ENCODE measurements at regions not wholly inside any gene's neighbourhood (a gene's known extent, or its start where the extent isn't known, plus 50 kb on each side); places are given as distances from the start of the nearest gene placed in this dataset.

DNA sequence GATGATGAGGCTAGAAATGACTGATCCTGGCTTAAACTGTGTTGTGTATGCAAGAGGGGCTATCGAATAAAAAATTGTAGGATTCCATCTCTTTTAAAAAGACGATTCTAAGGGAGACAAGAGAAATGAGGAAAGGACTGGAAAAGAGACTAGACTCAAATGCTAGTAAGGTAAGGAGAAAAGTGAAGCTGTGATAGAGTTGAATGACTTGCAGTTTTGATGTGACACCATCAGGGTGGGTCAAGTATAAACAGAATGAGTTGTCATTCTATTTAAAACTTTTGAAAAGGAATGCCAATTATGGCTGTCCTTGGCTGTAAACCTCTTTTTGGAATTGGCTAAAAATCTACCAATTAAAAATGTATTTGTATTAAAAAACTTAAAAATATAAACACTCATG is 184.5 kb upstream of the PHF14 start:
- Histone ChIP-seq H3K9ac (ENCODE audit: insufficient read depth, low read length, poor library complexity, severe bottlenecking) (no peak overlapping the region), H3K4me1 (ENCODE audit: control insufficient read depth in 1 of 2, insufficient read depth in 2 of 2, low read length in 2 of 2) (no peaks in the 10 kb centered on the region), H3K36me3 (replicated peaks in 1 of 2; ENCODE audit: control insufficient read depth in 1 of 2, insufficient read depth in 2 of 2, low read length in 2 of 2) (no peaks in the 10 kb centered on the region), H3K9me3 (replicated peaks in 1 of 2; ENCODE audit: control insufficient read depth in 1 of 2, insufficient read depth in 1 of 2, low read length in 2 of 2) (peaks cover 0 to 4% of the 10 kb centered on the region in 2 donors), H3K27me3 (ENCODE audit: control insufficient read depth in 2 of 2, insufficient read depth in 2 of 2, low read length in 2 of 2) (no peaks in the 10 kb centered on the region), H2AFZ (ENCODE audit: insufficient read depth, low read depth, low read length, poor library complexity, severe bottlenecking) (no peak overlapping the region), H3K4me2 (replicated peaks; ENCODE audit: extremely low read depth, low read length, poor library complexity, severe bottlenecking) (no peak overlapping the region), H4K20me1 (ENCODE audit: insufficient read depth, low read length) (no peaks in the 10 kb centered on the region), H3K27ac (ENCODE audit: low read depth in 1 of 2, low read length in 2 of 2) (no peak overlapping the region), H3K79me2 (ENCODE audit: insufficient read depth, low read length) (no peaks in the 10 kb centered on the region), H3K4me3 (replicated peaks in 1 of 3; ENCODE audit: low read depth in 2 of 3, low read length in 3 of 3) (no peak overlapping the region)
- intact Hi-C loops (cut with micrococcal nuclease) = no loop called here
- Mint-ChIP-seq H3K9me3 (peaks cover 5 to 14% (median 6%) of the 10 kb centered on the region in 7 donors), H3K36me3 (no peaks in the 10 kb centered on the region), H3K4me3 (no peak overlapping the region), H3K27ac (no peak overlapping the region), H3K4me1 (no peaks in the 10 kb centered on the region), H3K27me3 (ENCODE audit: low read depth in 3 of 3) (peaks cover 0 to 1% (median 0%) of the 10 kb centered on the region in 3 donors)
- 92% methylated on average over 2 of the region's 2 CpGs for WGBS (ENCODE audit: insufficient coverage)
- TF ChIP-seq CTCF (IDR thresholded peaks at IDR 0.05) = no peak
- DNase-seq = no peak

GRCh38 chr7:10790910-10791309 is 182.8 kb upstream of the PHF14 start:
- WGBS (ENCODE audit: insufficient coverage) = no CpG with 5 or more reads among the region's 3 CpGs
- Histone ChIP-seq H3K79me2 (ENCODE audit: insufficient read depth, low read length) (no peaks in the 10 kb centered on the region), H3K4me1 (ENCODE audit: control insufficient read depth in 1 of 2, insufficient read depth in 2 of 2, low read length in 2 of 2) (no peaks in the 10 kb centered on the region), H3K9ac (ENCODE audit: insufficient read depth, low read length, poor library complexity, severe bottlenecking) (no peak overlapping the region), H4K20me1 (ENCODE audit: insufficient read depth, low read length) (no peaks in the 10 kb centered on the region), H3K27ac (ENCODE audit: low read depth in 1 of 2, low read length in 2 of 2) (no peak overlapping the region), H3K9me3 (replicated peaks in 1 of 2; ENCODE audit: control insufficient read depth in 1 of 2, insufficient read depth in 1 of 2, low read length in 2 of 2) (peaks cover 0 to 7% of the 10 kb centered on the region in 2 donors), H3K4me2 (replicated peaks; ENCODE audit: extremely low read depth, low read length, poor library complexity, severe bottlenecking) (no peak overlapping the region), H3K36me3 (replicated peaks in 1 of 2; ENCODE audit: control insufficient read depth in 1 of 2, insufficient read depth in 2 of 2, low read length in 2 of 2) (no peaks in the 10 kb centered on the region), H2AFZ (ENCODE audit: insufficient read depth, low read depth, low read length, poor library complexity, severe bottlenecking) (no peak overlapping the region), H3K4me3 (replicated peaks in 1 of 3; ENCODE audit: low read depth in 2 of 3, low read length in 3 of 3) (no peak overlapping the region), H3K27me3 (ENCODE audit: control insufficient read depth in 2 of 2, insufficient read depth in 2 of 2, low read length in 2 of 2) (no peaks in the 10 kb centered on the region)
- no peak overlapping the region for H3K27ac Mint-ChIP-seq
- TF ChIP-seq CTCF (IDR thresholded peaks at IDR 0.05) = no peak
- H3K36me3 Mint-ChIP-seq = no peaks in the 10 kb centered on the region
- H3K27me3 Mint-ChIP-seq (ENCODE audit: low read depth in 3 of 3) = peaks cover 0 to 1% (median 0%) of the 10 kb centered on the region in 3 donors
- intact Hi-C loops (cut with micrococcal nuclease) = no loop called here
- H3K4me1 Mint-ChIP-seq = no peaks in the 10 kb centered on the region
- no peak for DNase-seq
- no peak overlapping the region for H3K4me3 Mint-ChIP-seq
- H3K9me3 Mint-ChIP-seq = peaks cover 5 to 14% (median 6%) of the 10 kb centered on the region in 7 donors
